B cell (primary cell): ENCODE measurements at regions not wholly inside any gene's neighbourhood (a gene's known extent, or its start where the extent isn't known, plus 50 kb on each side); places are given as distances from the start of the nearest gene placed in this dataset.

ENCODE experiments used
- ATAC-seq: fragments of 200-7000 bp; cut with Tn5 transposase; one replicate; pipeline ENCODE4 v1.10.0; 2021; ENCODE audit warnings: low read depth, mild to moderate bottlenecking, moderate number of reproducible peaks, moderate library complexity
- CTCF ChIA-PET: fragments of 350-600 bp; sonication (Branson Sonifier 250); formaldehyde crosslinking; loops from one replicate; lab custom pipeline; 2021; ENCODE audit warnings: antibody characterized with exemption, inconsistent platforms; lab: Charles Lee
- POLR2A ChIA-PET: fragments of 350-600 bp; sonication (Branson Sonifier 250); formaldehyde crosslinking; loops from one replicate; lab custom pipeline; 2021; ENCODE audit warnings: antibody characterized with exemption; lab: Charles Lee
- DNase-seq: peaks from one replicate; pipeline ENCODE4 v3.0.0; 2013
- H2AFZ ChIP-seq: 2 replicates; pipeline ENCODE4 v1.6.1; 2012; ENCODE audit warnings: mild to moderate bottlenecking, low read depth, low read length; ENCODE audit not compliant: insufficient read depth, poor library complexity, severe bottlenecking
- H3K27ac ChIP-seq, 2 donors: 1 replicate in 1 of 2; 2 replicates in 1 of 2; pipeline ENCODE4 v1.5.1; 2012 to 2013; ENCODE audit warnings: low read length in 2 of 2, mild to moderate bottlenecking in 2 of 2, moderate library complexity in 1 of 2
- H3K27me3 ChIP-seq, 4 experiments: fragments of 200-600 bp in 1 of 4; sonication (generic) in 1 of 4; replicated peaks in 1 of 4; 1 replicate in 2 of 4; 2 replicates in 2 of 4; pipeline versions ENCODE4 v1.6.1 to v1.7.0; 2013 to 2016; ENCODE audit warnings: low read length in 3 of 4, mild to moderate bottlenecking in 2 of 4, mixed read lengths in 1 of 4, moderate library complexity in 1 of 4; ENCODE audit not compliant: insufficient read depth in 4 of 4, control insufficient read depth in 3 of 4; ENCODE audit errors: control extremely low read depth in 1 of 4
- H3K36me3 ChIP-seq, 2 experiments: replicated peaks in 1 of 2; 1 replicate in 1 of 2; 2 replicates in 1 of 2; pipeline versions ENCODE4 v1.6.1 to v1.7.1; 2013; ENCODE audit warnings: low read length in 1 of 2; ENCODE audit not compliant: insufficient read depth in 2 of 2, control insufficient read depth in 1 of 2; ENCODE audit errors: control extremely low read depth in 1 of 2, extremely low read depth in 1 of 2
- H3K4me1 ChIP-seq, 2 donors: fragments of 200-600 bp in 1 of 2; sonication (generic) in 1 of 2; 1 replicate in 1 of 2; 2 replicates in 1 of 2; pipeline versions ENCODE4 v1.5.1 to v1.6.1; 2013 to 2017; ENCODE audit warnings: low read length in 2 of 2; ENCODE audit not compliant: control insufficient read depth in 2 of 2, insufficient read depth in 2 of 2
- H3K4me2 ChIP-seq: replicated peaks from 2 replicates; pipeline ENCODE3; 2012; ENCODE audit warnings: mild to moderate bottlenecking, low read depth, low read length; ENCODE audit not compliant: poor library complexity, severe bottlenecking
- H3K4me3 ChIP-seq, 5 experiments: fragments of 200-600 bp in 1 of 5; sonication (generic) in 1 of 5; 1 replicate in 3 of 5; 2 replicates in 2 of 5; pipeline versions ENCODE4 v1.5.1 to v1.7.0; 2011 to 2016; ENCODE audit warnings: low read length in 4 of 5, mild to moderate bottlenecking in 4 of 5, low read depth in 2 of 5, control low read depth in 1 of 5, moderate library complexity in 1 of 5; ENCODE audit not compliant: insufficient read depth in 1 of 5; ENCODE audit errors: control extremely low read depth in 1 of 5, extremely low read depth in 1 of 5
- H3K79me2 ChIP-seq: fragments of 200-600 bp; sonication (generic); one replicate; pipeline ENCODE4 v1.6.0; 2016; ENCODE audit warnings: low read length; ENCODE audit not compliant: control insufficient read depth, insufficient read depth
- H3K9ac ChIP-seq: fragments of 200-600 bp; sonication (generic); 2 replicates; pipeline ENCODE4 v1.6.1; 2017; ENCODE audit warnings: mild to moderate bottlenecking, low read length, moderate library complexity
- H3K9me3 ChIP-seq, 3 donors: one replicate each; pipeline versions ENCODE4 v1.6.1 to v1.7.1; 2013; ENCODE audit warnings: low read length in 2 of 3; ENCODE audit not compliant: control insufficient read depth in 2 of 3, insufficient read depth in 1 of 3; ENCODE audit errors: control extremely low read depth in 1 of 3
- H4K20me1 ChIP-seq: 2 replicates; pipeline ENCODE4 v1.6.0; 2012; ENCODE audit warnings: mild to moderate bottlenecking, low read length; ENCODE audit not compliant: insufficient read depth, control insufficient read depth, poor library complexity, severe bottlenecking
- H3K27ac Mint-ChIP-seq: one replicate; pipeline ENCODE4 v1.8.0; 2021; ENCODE audit warnings: mixed read lengths
- H3K27me3 Mint-ChIP-seq: one replicate; pipeline ENCODE4 v1.8.0; 2021; ENCODE audit warnings: mixed read lengths
- H3K4me1 Mint-ChIP-seq: one replicate; pipeline ENCODE4 v1.8.0; 2021; ENCODE audit warnings: mixed read lengths
- H3K4me3 Mint-ChIP-seq: one replicate; pipeline ENCODE4 v1.8.0; 2021; ENCODE audit warnings: mixed read lengths
- H3K9me3 Mint-ChIP-seq: one replicate; pipeline ENCODE4 v1.8.0; 2022; ENCODE audit warnings: mixed read lengths; ENCODE audit not compliant: insufficient read depth
- CTCF ChIP-seq: fragments of 200-600 bp; IDR thresholded peaks from one replicate; pipeline ENCODE4 v1.8.0; 2022; ENCODE audit warnings: antibody characterized with exemption, mild to moderate bottlenecking
- EZH2 ChIP-seq: IDR thresholded peaks from 2 replicates; pipeline ENCODE4 v1.6.1; 2012; ENCODE audit warnings: borderline replicate concordance, low read depth, mild to moderate bottlenecking, moderate library complexity, low read length; ENCODE audit not compliant: insufficient read depth, poor library complexity, severe bottlenecking
- WGBS: methylation state at CpG from one replicate; pipeline ENCODE4 v1.1.5; 2013; ENCODE audit warnings: missing lambda C conversion rate; ENCODE audit not compliant: insufficient coverage; 5-methylcytosine and 5-hydroxymethylcytosine counted together
- intact Hi-C: fragments of 100-400 bp; cut with micrococcal nuclease; formaldehyde crosslinking; loops from one replicate; pipeline ENCODE4 v1.10.0; 2022

- Histone ChIP-seq H3K27me3 (no peaks in the 10 kb centered on the region), H3K79me2 (no peaks in the 10 kb centered on the region), H4K20me1 (no peaks in the 10 kb centered on the region), H3K4me1 (no peaks in the 10 kb centered on the region), H2AFZ (no peak overlapping the region), H3K36me3 (no peaks in the 10 kb centered on the region), H3K9me3 (no peaks in the 10 kb centered on the region), H3K4me2 (no peak overlapping the region), H3K27ac (no peak overlapping the region), H3K4me3 (no peak overlapping the region), H3K9ac (no peak overlapping the region)
- no peaks in the 10 kb centered on the region for H3K9me3 Mint-ChIP-seq
- no peak overlapping the region for H3K27ac Mint-ChIP-seq
- peaks cover 16% of the 10 kb centered on the region for H3K27me3 Mint-ChIP-seq
- TF ChIP-seq CTCF (no peak), EZH2 (no peak)
- ATAC-seq (no peak), DNase-seq (no peak)
- WGBS: no CpG with 5 or more reads among the region's 4 CpGs
- ChIA-PET POLR2A (no interaction called here), CTCF (no interaction called here)
- H3K4me1 Mint-ChIP-seq: no peaks in the 10 kb centered on the region
- no peak overlapping the region for H3K4me3 Mint-ChIP-seq
- intact Hi-C loops: no loop called here
Measured at GRCh38 chr18:61616111-61616610, 276.6 kb downstream of the RNF152 start.

GRCh38 chr18:61612517-61612916, 279.3 kb downstream of the CDH20 start:
- no peaks in the 10 kb centered on the region for H3K9me3 Mint-ChIP-seq
- no peak overlapping the region for H3K27ac Mint-ChIP-seq
- Histone ChIP-seq H3K27ac (no peak overlapping the region), H3K4me1 (no peaks in the 10 kb centered on the region), H3K4me2 (no peak overlapping the region), H3K4me3 (no peak overlapping the region), H3K27me3 (no peaks in the 10 kb centered on the region), H3K9me3 (no peaks in the 10 kb centered on the region), H4K20me1 (no peaks in the 10 kb centered on the region), H3K36me3 (no peaks in the 10 kb centered on the region), H2AFZ (no peak overlapping the region), H3K79me2 (no peaks in the 10 kb centered on the region), H3K9ac (no peak overlapping the region)
- H3K27me3 Mint-ChIP-seq: no peaks in the 10 kb centered on the region
- no peak for TF ChIP-seq EZH2
- TF ChIP-seq CTCF: no peak
- H3K4me3 Mint-ChIP-seq: no peak overlapping the region
- ChIA-PET CTCF (interaction anchor here (0.8 kb wide), 1 partner anchor 520 kb away, joined by 3 read pairs; no protein-coding TSS in a partner anchor), POLR2A (no interaction called here)
- no peaks in the 10 kb centered on the region for H3K4me1 Mint-ChIP-seq
- DNase-seq (no peak), ATAC-seq (no peak)
- intact Hi-C loops: no loop called here
